H9 (cell line): ENCODE measurements at regions not wholly inside any gene's neighbourhood (a gene's known extent, or its start where the extent isn't known, plus 50 kb on each side); places are given as distances from the start of the nearest gene placed in this dataset.

Source experiments
- DNase-seq: peaks from one replicate; pipeline ENCODE4 v3.0.0-alpha.2; 2017
- H2AFZ ChIP-seq: one replicate; pipeline ENCODE4 v1.6.1; 2013; ENCODE audit warnings: mild to moderate bottlenecking, low read length, control low read depth, moderate library complexity
- H2AK5ac ChIP-seq: 2 replicates; pipeline ENCODE4 v1.6.1; 2013; ENCODE audit warnings: low read length, control low read depth, mixed read lengths; ENCODE audit not compliant: insufficient read length
- H2BK120ac ChIP-seq: one replicate; pipeline ENCODE4 v1.6.1; 2013; ENCODE audit warnings: low read depth, mild to moderate bottlenecking, low read length, control low read depth, inconsistent platforms; ENCODE audit not compliant: poor library complexity, severe bottlenecking
- H2BK12ac ChIP-seq: 2 replicates; pipeline ENCODE4 v1.6.1; 2013; ENCODE audit warnings: low read length, control low read depth, mixed read lengths, low read depth; ENCODE audit not compliant: insufficient read length
- H2BK15ac ChIP-seq: 2 replicates; pipeline ENCODE4 v1.6.1; 2013; ENCODE audit warnings: low read depth, low read length, control low read depth
- H2BK20ac ChIP-seq: one replicate; pipeline ENCODE4 v1.6.1; 2013; ENCODE audit warnings: low read depth, mild to moderate bottlenecking, low read length, control low read depth, inconsistent platforms; ENCODE audit not compliant: poor library complexity, severe bottlenecking
- H2BK5ac ChIP-seq: 2 replicates; pipeline ENCODE4 v1.6.1; 2013; ENCODE audit warnings: low read length, control low read depth, mixed read lengths; ENCODE audit not compliant: insufficient read length
- H3K14ac ChIP-seq: 2 replicates; pipeline ENCODE4 v1.6.1; 2013; ENCODE audit warnings: low read length, control low read depth; ENCODE audit not compliant: insufficient read depth
- H3K18ac ChIP-seq: 2 replicates; pipeline ENCODE4 v1.6.1; 2013; ENCODE audit warnings: low read depth, mild to moderate bottlenecking, mixed read lengths, low read length, control low read depth; ENCODE audit not compliant: insufficient read length
- H3K23ac ChIP-seq: 2 replicates; pipeline ENCODE4 v1.6.1; 2013; ENCODE audit warnings: low read length, control low read depth, mixed read lengths, low read depth; ENCODE audit not compliant: insufficient read length
- H3K23me2 ChIP-seq: 2 replicates; pipeline ENCODE4 v1.6.1; 2013; ENCODE audit warnings: low read depth, mild to moderate bottlenecking, mixed read lengths, low read length, control low read depth; ENCODE audit not compliant: insufficient read length, poor library complexity, severe bottlenecking
- H3K27ac ChIP-seq: 2 replicates; pipeline ENCODE4 v1.5.1; 2013; ENCODE audit warnings: low read length, control low read depth, mixed read lengths, low read depth; ENCODE audit not compliant: insufficient read length
- H3K27me3 ChIP-seq: 2 replicates; pipeline ENCODE4 v1.6.1; 2013; ENCODE audit warnings: low read length, control low read depth, inconsistent platforms; ENCODE audit not compliant: insufficient read depth
- H3K4ac ChIP-seq: 2 replicates; pipeline ENCODE4 v1.6.1; 2013; ENCODE audit warnings: low read depth, mild to moderate bottlenecking, control low read depth, inconsistent platforms, low read length, moderate library complexity
- H3K4me1 ChIP-seq: 2 replicates; pipeline ENCODE4 v1.6.1; 2013; ENCODE audit warnings: low read length, control low read depth, inconsistent platforms; ENCODE audit not compliant: insufficient read depth
- H3K4me2 ChIP-seq: 2 replicates; pipeline ENCODE4 v1.6.1; 2013; ENCODE audit warnings: low read length, control low read depth, mixed read lengths; ENCODE audit not compliant: insufficient read length, insufficient read depth
- H3K56ac ChIP-seq: 2 replicates; pipeline ENCODE4 v1.6.1; 2013; ENCODE audit warnings: low read depth, mild to moderate bottlenecking, mixed read lengths, low read length, control low read depth; ENCODE audit not compliant: insufficient read length
- H3K79me1 ChIP-seq: 2 replicates; pipeline ENCODE4 v1.6.1; 2013; ENCODE audit warnings: low read depth, mild to moderate bottlenecking, moderate library complexity, low read length, control low read depth, inconsistent platforms; ENCODE audit not compliant: insufficient read depth, poor library complexity, severe bottlenecking
- H3K79me2 ChIP-seq: 2 replicates; pipeline ENCODE4 v1.6.1; 2013; ENCODE audit warnings: low read length, control low read depth, inconsistent platforms; ENCODE audit not compliant: insufficient read depth
- H3K9ac ChIP-seq: 2 replicates; pipeline ENCODE4 v1.6.1; 2013; ENCODE audit warnings: low read length, control low read depth, mixed read lengths; ENCODE audit not compliant: insufficient read length; ENCODE audit errors: extremely low read depth
- H3K9me3 ChIP-seq: one replicate; pipeline ENCODE4 v1.6.1; 2013; ENCODE audit warnings: low read depth, low read length, inconsistent platforms; ENCODE audit not compliant: control insufficient read depth
- H3T11ph ChIP-seq: one replicate; pipeline ENCODE4 v1.6.1; 2013; ENCODE audit warnings: mild to moderate bottlenecking, low read length, control low read depth, inconsistent platforms
- H4K20me1 ChIP-seq: one replicate; pipeline ENCODE4 v1.6.1; 2013; ENCODE audit not compliant: control insufficient read depth, insufficient read length, insufficient read depth
- H4K5ac ChIP-seq: 2 replicates; pipeline ENCODE4 v1.6.1; 2013; ENCODE audit warnings: low read depth, mild to moderate bottlenecking, mixed read lengths, low read length, control low read depth; ENCODE audit not compliant: insufficient read length
- H4K8ac ChIP-seq: replicated peaks from 2 replicates; pipeline ENCODE4 v1.6.1; 2013; ENCODE audit warnings: low read length, control low read depth, mixed read lengths, low read depth; ENCODE audit not compliant: insufficient read length
- H4K91ac ChIP-seq: 2 replicates; pipeline ENCODE4 v1.6.1; 2013; ENCODE audit warnings: low read depth, mild to moderate bottlenecking, moderate library complexity, mixed read lengths, low read length, control low read depth; ENCODE audit not compliant: insufficient read length
- H3K27ac Mint-ChIP-seq, 3 experiments: 2 replicates in 2 of 3; 3 replicates in 1 of 3; pipeline ENCODE4 v1.8.0; 2020 to 2021; ENCODE audit warnings: mixed read lengths in 3 of 3, mild to moderate bottlenecking in 1 of 3, moderate library complexity in 1 of 3
- H3K27me3 Mint-ChIP-seq: 2 replicates; pipeline ENCODE4 v1.8.0; 2021; ENCODE audit warnings: low read depth, mild to moderate bottlenecking, moderate library complexity, mixed read lengths
- H3K36me3 Mint-ChIP-seq, 3 experiments: 2 replicates in 2 of 3; 3 replicates in 1 of 3; pipeline ENCODE4 v1.8.0; 2020 to 2021; ENCODE audit warnings: low read depth in 3 of 3, mixed read lengths in 3 of 3; ENCODE audit not compliant: insufficient read depth in 1 of 3
- H3K4me1 Mint-ChIP-seq, 2 experiments: 2 replicates each; pipeline ENCODE4 v1.8.0; 2020; ENCODE audit warnings: mixed read lengths in 2 of 2
- H3K4me3 Mint-ChIP-seq, 2 experiments: 2 replicates in 1 of 2; 3 replicates in 1 of 2; pipeline ENCODE4 v1.8.0; 2020 to 2021; ENCODE audit warnings: mild to moderate bottlenecking in 2 of 2, mixed read lengths in 2 of 2, moderate library complexity in 1 of 2
- H3K9me3 Mint-ChIP-seq, 2 experiments: 2 replicates in 1 of 2; 3 replicates in 1 of 2; pipeline ENCODE4 v1.8.0; 2020; ENCODE audit warnings: mild to moderate bottlenecking in 2 of 2, mixed read lengths in 2 of 2, moderate library complexity in 1 of 2
- CTCF ChIP-seq: fragments of 200-600 bp; sonication (generic); conservative IDR thresholded peaks from 3 replicates; pipeline ENCODE4 v1.8.0; 2021; ENCODE audit warnings: antibody characterized with exemption, mild to moderate bottlenecking

- H3K27me3 Mint-ChIP-seq: no peaks in the 10 kb centered on the region
- no peak overlapping the region for H2BK15ac ChIP-seq
- H4K5ac ChIP-seq: no peak overlapping the region
- no peak overlapping the region for H3K4me3 Mint-ChIP-seq
- H2BK120ac ChIP-seq: no peak overlapping the region
- no peak overlapping the region for H2AFZ ChIP-seq
- DNase-seq: peak; percentile 54
- H3K9ac ChIP-seq: no peak overlapping the region
- H3K4me1 ChIP-seq: no peaks in the 10 kb centered on the region
- H3K27ac ChIP-seq: no peak overlapping the region
- no peak overlapping the region for H2AK5ac ChIP-seq
- no peak overlapping the region for H3K23ac ChIP-seq
- H3K56ac ChIP-seq: no peak overlapping the region
- no peaks in the 10 kb centered on the region for H4K20me1 ChIP-seq
- no peak overlapping the region for H4K8ac ChIP-seq
- no peaks in the 10 kb centered on the region for H3K27me3 ChIP-seq
- H3K4me2 ChIP-seq: no peak overlapping the region
- peaks cover 0 to 9% (median 0%) of the 10 kb centered on the region in 3 experiments; a peak in 2 of 7 replicates for H3K36me3 Mint-ChIP-seq
- peaks cover 4 to 12% of the 10 kb centered on the region in 2 experiments; a peak in 4 of 5 replicates for H3K9me3 Mint-ChIP-seq
- H3K14ac ChIP-seq: no peak overlapping the region
- H3K9me3 ChIP-seq: no peaks in the 10 kb centered on the region
- no peak overlapping the region for H3T11ph ChIP-seq
- no peak overlapping the region for H3K27ac Mint-ChIP-seq
- H3K23me2 ChIP-seq: no peaks in the 10 kb centered on the region
- no peak overlapping the region for H2BK12ac ChIP-seq
- TF ChIP-seq CTCF: peak; percentile 49
- no peak overlapping the region for H3K18ac ChIP-seq
- H4K91ac ChIP-seq: no peak overlapping the region
- no peak overlapping the region for H2BK20ac ChIP-seq
- H3K4ac ChIP-seq: no peak overlapping the region
- H3K4me1 Mint-ChIP-seq: no peaks in the 10 kb centered on the region
- no peaks in the 10 kb centered on the region for H3K79me1 ChIP-seq
- no peak overlapping the region for H2BK5ac ChIP-seq
- H3K79me2 ChIP-seq: no peaks in the 10 kb centered on the region
Measured at GRCh38 chr12:60689137-60689536, 1093.3 kb downstream of the SLC16A7 start.
